Activated T-helper 17 cell treated with anti-CD3 and anti-CD28 coated beads, Interleukin-2, amount 50 U/mL, for 72 hours (primary cell): ENCODE measurements at regions not wholly inside any gene's neighbourhood (a gene's known extent, or its start where the extent isn't known, plus 50 kb on each side); places are given as distances from the start of the nearest gene placed in this dataset.

Experiments
- ATAC-seq: fragments of 150-1000 bp; cut with Tn5 transposase; replicated peaks from 2 replicates; pipeline ENCODE4 v1.10.0; 2021; ENCODE audit warnings: mild to moderate bottlenecking, moderate library complexity
- H3K27ac Mint-ChIP-seq: one replicate; pipeline ENCODE4 v1.8.0; 2022; ENCODE audit warnings: mixed read lengths
- H3K27me3 Mint-ChIP-seq: one replicate; pipeline ENCODE4 v1.8.0; 2022; ENCODE audit warnings: mixed read lengths
- H3K36me3 Mint-ChIP-seq: one replicate; pipeline ENCODE4 v1.8.0; 2022; ENCODE audit warnings: low read depth, mild to moderate bottlenecking, mixed read lengths
- H3K4me1 Mint-ChIP-seq: one replicate; pipeline ENCODE4 v1.8.0; 2022; ENCODE audit warnings: mixed read lengths
- H3K4me3 Mint-ChIP-seq: one replicate; pipeline ENCODE4 v1.8.0; 2022; ENCODE audit warnings: mild to moderate bottlenecking, mixed read lengths
- H3K9me3 Mint-ChIP-seq: one replicate; pipeline ENCODE4 v1.8.0; 2022; ENCODE audit warnings: mixed read lengths

- peak overlapping the region; percentile 82 for H3K4me3 Mint-ChIP-seq
- peaks cover 8% of the 10 kb centered on the region for H3K36me3 Mint-ChIP-seq
- no peaks in the 10 kb centered on the region for H3K9me3 Mint-ChIP-seq
- H3K4me1 Mint-ChIP-seq, result peaks cover 36% of the 10 kb centered on the region
- H3K27ac Mint-ChIP-seq, result peak overlapping the region; percentile 88
- no peaks in the 10 kb centered on the region for H3K27me3 Mint-ChIP-seq
- ATAC-seq, result peak; percentile 54
Observed at GRCh38 chr13:74061926-74062595, 72.1 kb downstream of the KLF12 start.

DNA sequence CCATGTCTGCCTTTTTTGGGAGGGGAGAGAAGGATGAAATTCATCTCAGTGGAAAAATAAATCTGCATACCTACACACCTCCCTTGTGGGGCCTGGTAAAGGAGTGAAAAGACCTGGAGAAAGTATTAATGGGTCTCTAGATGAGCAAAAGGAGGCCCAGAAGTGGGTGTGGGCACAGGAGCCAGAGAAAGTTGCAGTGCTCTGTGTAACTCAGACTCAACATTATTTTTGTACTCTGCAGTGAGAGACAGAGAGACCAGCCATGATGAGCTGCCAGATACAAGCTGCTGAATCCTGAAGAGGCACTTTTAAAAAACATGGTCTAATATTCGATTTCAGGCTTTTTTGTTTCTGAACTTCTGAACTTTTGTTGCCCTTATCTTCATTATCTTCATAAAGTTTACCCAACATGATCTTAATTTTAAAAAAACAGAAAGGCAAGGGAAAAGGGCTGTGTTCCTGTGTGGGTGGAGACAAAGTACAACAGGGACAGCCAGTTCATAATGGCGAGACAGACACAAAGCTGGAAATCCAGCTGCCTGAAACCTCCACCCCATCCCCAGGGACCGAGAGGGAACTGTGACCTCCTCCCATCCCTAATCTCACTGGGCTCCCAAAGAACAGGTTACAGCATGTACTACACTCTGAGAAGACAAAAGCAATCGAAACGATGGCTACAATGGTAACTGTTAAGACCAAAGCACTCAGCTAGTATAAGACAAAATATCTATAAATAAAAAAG lies 77.2 kb downstream of the KLF12 start:
- Mint-ChIP-seq H3K27me3 (no peaks in the 10 kb centered on the region), H3K4me3 (no peak overlapping the region), H3K36me3 (peaks cover 8% of the 10 kb centered on the region), H3K4me1 (peaks cover 38% of the 10 kb centered on the region), H3K27ac (peak overlapping the region; percentile 3), H3K9me3 (no peaks in the 10 kb centered on the region)
- no peak for ATAC-seq

DNA sequence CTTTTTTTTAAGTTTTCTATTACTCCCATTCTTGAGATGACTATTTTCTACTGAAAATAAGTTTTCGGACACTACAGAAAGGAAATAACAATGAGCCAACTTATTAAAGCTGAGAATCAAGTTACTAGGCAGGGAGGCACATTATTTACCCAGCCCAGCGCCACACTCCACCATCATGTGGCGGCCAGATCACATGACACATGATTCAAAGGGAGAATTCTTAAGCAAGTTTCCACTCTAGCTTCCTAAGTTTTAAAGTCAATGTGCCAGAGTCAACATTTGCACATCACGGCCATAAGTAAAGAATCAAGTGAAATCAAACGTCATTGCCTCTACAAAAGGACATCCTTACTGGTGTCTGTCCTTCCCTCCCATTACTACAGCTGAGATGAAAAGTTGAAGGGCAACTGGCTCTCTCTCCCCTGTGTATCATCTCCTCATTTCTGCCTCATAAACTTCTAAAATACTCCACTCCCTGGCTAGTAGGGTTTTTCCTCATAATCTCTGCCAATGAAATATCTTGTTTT lies 81.7 kb downstream of the KLF12 start:
- Mint-ChIP-seq H3K36me3 (peaks cover 10% of the 10 kb centered on the region), H3K9me3 (peaks cover 5% of the 10 kb centered on the region), H3K27ac (peak overlapping the region; percentile 21), H3K27me3 (no peaks in the 10 kb centered on the region), H3K4me3 (peak overlapping the region; percentile 43), H3K4me1 (peaks cover 53% of the 10 kb centered on the region)
- ATAC-seq, result peak; percentile 54

GRCh38 chr13:74048756-74049155 lies 85.4 kb downstream of the KLF12 start:
- Mint-ChIP-seq H3K27me3 (no peaks in the 10 kb centered on the region), H3K27ac (no peak overlapping the region), H3K36me3 (peaks cover 17% of the 10 kb centered on the region), H3K9me3 (peaks cover 5% of the 10 kb centered on the region), H3K4me3 (no peak overlapping the region), H3K4me1 (peaks cover 49% of the 10 kb centered on the region)
- ATAC-seq, result no peak

- Mint-ChIP-seq H3K4me3 (no peak overlapping the region), H3K4me1 (peaks cover 48% of the 10 kb centered on the region), H3K27ac (no peak overlapping the region), H3K9me3 (peaks cover 5% of the 10 kb centered on the region), H3K36me3 (peaks cover 17% of the 10 kb centered on the region), H3K27me3 (no peaks in the 10 kb centered on the region)
- no peak for ATAC-seq
Observed at GRCh38 chr13:74047931-74048600, 86.1 kb downstream of the KLF12 start.

GRCh38 chr13:74046431-74046830 lies 87.8 kb downstream of the KLF12 start:
- Mint-ChIP-seq H3K4me1 (peaks cover 50% of the 10 kb centered on the region), H3K9me3 (peaks cover 5% of the 10 kb centered on the region), H3K36me3 (peaks cover 17% of the 10 kb centered on the region), H3K27ac (no peak overlapping the region), H3K27me3 (no peaks in the 10 kb centered on the region), H3K4me3 (no peak overlapping the region)
- ATAC-seq, result peak; percentile 52

- Mint-ChIP-seq H3K27ac (no peak overlapping the region), H3K4me3 (no peak overlapping the region), H3K4me1 (peaks cover 49% of the 10 kb centered on the region), H3K36me3 (peaks cover 17% of the 10 kb centered on the region), H3K9me3 (peaks cover 5% of the 10 kb centered on the region), H3K27me3 (no peaks in the 10 kb centered on the region)
- ATAC-seq, result no peak
Observed at GRCh38 chr13:74045583-74045982, 88.6 kb downstream of the KLF12 start.

- no peak overlapping the region for H3K4me3 Mint-ChIP-seq
- H3K27ac Mint-ChIP-seq, result no peak overlapping the region
- peaks cover 38% of the 10 kb centered on the region for H3K4me1 Mint-ChIP-seq
- no peak for ATAC-seq
- H3K27me3 Mint-ChIP-seq, result no peaks in the 10 kb centered on the region
- H3K36me3 Mint-ChIP-seq, result peaks cover 8% of the 10 kb centered on the region
- no peaks in the 10 kb centered on the region for H3K9me3 Mint-ChIP-seq
Observed at GRCh38 chr13:74043237-74043636, 91.0 kb downstream of the KLF12 start.

DNA sequence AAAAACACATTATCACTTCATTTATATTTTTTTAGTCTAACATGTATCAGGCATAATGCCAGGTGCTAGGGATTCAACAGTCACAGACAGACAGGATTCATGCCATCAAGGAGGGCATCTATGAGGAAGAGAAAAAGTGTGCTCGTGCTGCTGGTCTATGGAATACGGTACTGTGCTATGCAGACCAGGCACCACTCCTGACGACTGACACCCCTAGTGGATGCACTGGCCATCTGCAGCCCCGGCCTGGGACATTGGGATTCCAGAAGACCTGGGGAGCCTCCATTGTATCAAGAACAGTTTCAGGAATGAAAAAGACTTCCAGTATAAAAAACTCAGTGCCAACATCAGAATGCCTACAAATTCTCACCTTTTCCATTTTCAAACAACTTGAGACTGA lies 94.0 kb downstream of the KLF12 start:
- Mint-ChIP-seq H3K36me3 (peaks cover 14% of the 10 kb centered on the region), H3K4me3 (no peak overlapping the region), H3K27ac (no peak overlapping the region), H3K27me3 (no peaks in the 10 kb centered on the region), H3K9me3 (no peaks in the 10 kb centered on the region), H3K4me1 (peaks cover 44% of the 10 kb centered on the region)
- peak; percentile 71 for ATAC-seq

DNA sequence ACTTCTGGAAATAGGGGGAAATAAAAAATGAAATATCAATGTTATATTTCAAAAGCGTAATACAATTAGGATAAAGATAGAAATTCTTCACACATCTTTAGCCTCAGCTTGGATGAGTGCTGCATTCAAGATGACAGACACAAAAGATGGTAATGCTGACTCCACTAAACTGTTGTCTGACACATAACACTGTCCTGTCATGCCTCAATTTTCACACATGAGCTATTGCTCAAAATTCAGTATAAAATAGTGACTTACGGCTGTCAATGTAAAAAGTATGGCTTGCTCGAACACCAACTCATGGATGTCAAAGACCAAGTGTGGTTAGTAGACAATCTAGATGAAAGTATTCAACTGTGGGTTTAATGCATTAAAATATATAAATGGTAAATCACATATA lies 94.5 kb downstream of the KLF12 start:
- H3K4me1 Mint-ChIP-seq, result peaks cover 44% of the 10 kb centered on the region

DNA sequence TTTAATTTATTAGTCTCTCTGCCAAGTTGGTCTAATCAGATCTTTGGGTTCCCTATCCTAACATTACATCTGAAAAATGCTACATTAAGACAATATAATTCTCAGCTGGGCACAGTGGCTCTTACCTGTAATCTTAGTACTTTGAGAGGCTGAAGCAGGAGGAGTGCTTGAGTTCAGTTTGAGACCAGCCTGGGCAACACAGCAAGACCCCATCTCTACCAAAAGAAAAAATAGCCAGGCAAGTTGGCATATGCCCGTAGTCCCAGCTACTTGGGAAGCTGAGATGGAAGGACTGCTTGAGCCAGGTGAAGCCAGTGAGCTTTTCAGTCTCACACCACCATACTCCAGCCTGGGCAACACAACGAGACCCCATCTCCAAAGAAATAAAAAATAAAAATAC lies 95.0 kb downstream of the KLF12 start:
- H3K4me1 Mint-ChIP-seq, result peaks cover 41% of the 10 kb centered on the region
- no peak overlapping the region for H3K4me3 Mint-ChIP-seq
- ATAC-seq, result no peak
- H3K36me3 Mint-ChIP-seq, result peaks cover 8% of the 10 kb centered on the region
- no peaks in the 10 kb centered on the region for H3K9me3 Mint-ChIP-seq
- H3K27me3 Mint-ChIP-seq, result no peaks in the 10 kb centered on the region
- H3K27ac Mint-ChIP-seq, result no peak overlapping the region

More for the DNA sequence above, 94.5 kb downstream of the KLF12 start:
- Mint-ChIP-seq H3K4me3 (no peak overlapping the region), H3K36me3 (peaks cover 13% of the 10 kb centered on the region), H3K27me3 (no peaks in the 10 kb centered on the region), H3K27ac (no peak overlapping the region), H3K9me3 (no peaks in the 10 kb centered on the region)
- ATAC-seq, result peak; percentile 24

- peak; percentile 32 for ATAC-seq
- H3K27me3 Mint-ChIP-seq, result no peaks in the 10 kb centered on the region
- H3K4me3 Mint-ChIP-seq, result peak overlapping the region; percentile 7
- H3K4me1 Mint-ChIP-seq, result peaks cover 29% of the 10 kb centered on the region
- H3K27ac Mint-ChIP-seq, result peak overlapping the region; percentile 37
- no peaks in the 10 kb centered on the region for H3K9me3 Mint-ChIP-seq
- peaks cover 6% of the 10 kb centered on the region for H3K36me3 Mint-ChIP-seq
Observed at GRCh38 chr13:74037762-74038161, 96.4 kb downstream of the KLF12 start.

GRCh38 chr13:74036373-74036772 lies 97.8 kb downstream of the KLF12 start:
- Mint-ChIP-seq H3K9me3 (no peaks in the 10 kb centered on the region), H3K4me1 (peaks cover 26% of the 10 kb centered on the region), H3K27me3 (no peaks in the 10 kb centered on the region), H3K36me3 (peaks cover 6% of the 10 kb centered on the region), H3K4me3 (no peak overlapping the region), H3K27ac (no peak overlapping the region)
- no peak for ATAC-seq

DNA sequence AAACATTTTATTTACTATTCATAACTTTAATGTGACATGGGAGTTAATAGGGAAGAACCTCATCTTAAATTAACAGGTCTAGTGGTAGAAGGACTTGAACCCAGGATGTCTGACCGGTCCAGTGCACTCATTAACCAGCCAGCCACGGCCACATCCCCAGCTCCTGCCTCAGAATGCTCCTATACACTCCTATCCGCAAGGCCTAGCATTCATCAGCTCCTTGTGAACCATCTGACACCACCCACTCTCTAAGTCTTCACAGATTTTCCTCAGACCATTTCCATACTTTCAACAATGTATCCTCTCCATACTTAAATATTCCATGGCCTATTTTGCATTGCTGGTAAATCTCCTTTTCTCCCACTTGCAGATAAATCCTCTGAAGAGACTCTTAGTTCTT lies 98.3 kb downstream of the KLF12 start:
- H3K27ac Mint-ChIP-seq, result no peak overlapping the region
- no peaks in the 10 kb centered on the region for H3K9me3 Mint-ChIP-seq
- no peak overlapping the region for H3K4me3 Mint-ChIP-seq
- H3K27me3 Mint-ChIP-seq, result no peaks in the 10 kb centered on the region
- peaks cover 6% of the 10 kb centered on the region for H3K36me3 Mint-ChIP-seq
- H3K4me1 Mint-ChIP-seq, result peaks cover 23% of the 10 kb centered on the region
- ATAC-seq, result no peak
